ENCODE measurements at regions not wholly inside any gene's neighbourhood (a gene's known extent, or its start where the extent isn't known, plus 50 kb on each side); places are given as distances from the start of the nearest gene placed in this dataset.
"Not testable (repeated sequence)": the region's sequence is repeated elsewhere in the genome, so short reads cannot be mapped to it uniquely, and the experiment has no call there.

GRCh38 chr7:110529175-110529574 is 561.8 kb upstream of the LRRN3 start:
- DNase-seq = no peak

- no peak for DNase-seq
Measured at GRCh38 chr7:110531186-110531585, 559.7 kb upstream of the LRRN3 start.

GRCh38 chr7:110534241-110534931 is 556.5 kb upstream of the LRRN3 start:
- DNase-seq = no peak

GRCh38 chr7:110539216-110539615 is 551.7 kb upstream of the LRRN3 start:
- no peak for DNase-seq

- DNase-seq = no peak
Measured at GRCh38 chr7:110541962-110542361, 549.0 kb upstream of the LRRN3 start.

GRCh38 chr7:110544194-110544593 is 546.7 kb upstream of the LRRN3 start:
- no peak for DNase-seq

- no peak for DNase-seq
Measured at GRCh38 chr7:110548372-110548771, 542.6 kb upstream of the LRRN3 start.

DNA sequence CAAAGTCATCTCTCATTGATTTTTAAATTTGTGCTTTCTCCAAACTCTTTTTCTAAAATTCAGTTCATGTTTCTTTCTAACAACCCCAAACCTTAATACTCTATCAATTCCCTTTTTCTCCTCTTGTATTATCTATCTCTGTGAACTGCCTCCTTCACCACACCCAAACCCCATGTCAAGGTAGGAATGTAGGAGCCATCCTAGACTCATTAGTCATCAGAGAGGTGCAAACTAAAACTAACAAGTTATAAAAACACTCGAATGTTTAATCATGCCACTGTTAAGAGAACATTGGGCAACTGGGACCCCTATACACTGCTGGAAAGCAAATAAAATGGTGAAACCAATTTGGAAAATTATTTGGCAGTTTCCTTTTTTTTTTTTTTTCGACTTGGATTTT is 533.8 kb upstream of the LRRN3 start:
- no peak for DNase-seq

GRCh38 chr7:110563286-110563685 is 527.6 kb upstream of the LRRN3 start:
- DNase-seq = not testable (repeated sequence)

- no peak for DNase-seq
Measured at GRCh38 chr7:110564246-110564645, 526.7 kb upstream of the LRRN3 start.

DNA sequence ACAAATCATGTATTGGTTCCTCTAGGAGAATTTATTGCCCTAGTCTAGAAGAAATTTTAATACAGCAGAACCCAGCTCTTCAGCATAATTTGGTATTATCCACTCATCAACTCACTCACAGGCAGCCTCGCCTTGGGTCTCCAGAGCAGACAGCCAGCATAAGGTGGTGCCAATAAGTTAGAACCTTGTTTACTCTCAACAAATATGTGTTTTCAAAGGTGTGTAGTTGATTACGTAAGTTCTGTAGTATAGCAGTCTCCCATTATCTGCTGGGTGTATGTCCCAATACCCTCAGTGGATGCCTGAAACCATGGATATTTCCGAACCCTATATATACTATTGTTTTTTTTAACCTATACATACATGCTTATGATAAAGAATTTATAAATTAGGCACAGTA is 522.5 kb upstream of the LRRN3 start:
- DNase-seq = no peak

DNA sequence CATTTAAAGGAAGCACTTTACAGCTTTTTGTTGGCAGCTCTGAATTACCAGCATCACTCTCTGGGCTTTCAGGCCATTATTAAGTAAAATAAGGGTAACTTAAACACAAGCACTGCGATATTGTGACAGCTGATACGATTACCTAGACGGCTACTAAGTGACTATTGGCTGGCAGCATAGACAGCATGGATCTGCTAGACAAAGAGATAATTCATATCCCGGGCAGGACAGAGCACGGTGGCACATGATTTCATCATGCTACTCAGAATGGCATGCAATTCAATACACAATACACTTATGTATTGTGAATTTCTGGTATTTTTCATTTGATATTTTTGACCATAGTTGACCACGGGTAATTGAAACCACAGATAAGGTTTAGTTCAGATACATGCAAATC is 522.0 kb upstream of the LRRN3 start:
- no peak for DNase-seq

GRCh38 chr7:110569486-110570205 is 521.3 kb upstream of the LRRN3 start:
- no peak for DNase-seq

DNA sequence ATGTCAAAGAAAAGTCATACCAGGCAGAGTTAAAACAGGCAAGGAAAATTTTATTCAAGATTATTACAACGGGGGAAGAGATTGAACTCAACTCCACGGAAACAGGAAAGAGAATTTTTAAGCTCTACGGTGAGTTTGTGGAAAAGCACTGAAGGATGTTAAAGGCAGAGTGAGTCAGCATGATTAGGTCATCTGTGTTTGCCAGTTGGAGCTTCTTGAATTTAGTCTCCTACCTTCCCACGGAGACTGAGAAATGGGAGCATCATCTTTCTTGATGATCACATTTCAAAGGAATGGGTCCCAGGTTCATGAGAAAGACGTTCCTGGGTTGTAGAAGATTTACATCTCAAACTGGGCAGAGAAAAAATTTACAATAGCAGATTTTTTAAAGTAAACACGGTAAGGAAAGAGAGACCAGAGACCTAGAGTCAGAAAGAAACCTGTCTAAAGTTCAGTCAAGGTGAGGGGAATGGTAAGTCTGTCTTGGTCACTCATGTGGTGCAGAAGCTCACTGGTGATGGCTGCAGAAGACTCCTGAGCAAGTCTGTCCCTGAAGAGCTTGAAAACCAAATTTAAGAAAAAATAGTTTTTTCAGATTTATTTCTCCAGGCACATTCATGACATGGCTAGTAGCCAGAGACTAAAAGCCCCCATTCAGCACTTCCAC is 516.9 kb upstream of the LRRN3 start:
- DNase-seq = no peak

- no peak for DNase-seq
Measured at GRCh38 chr7:110587294-110587693, 503.6 kb upstream of the LRRN3 start.

DNA sequence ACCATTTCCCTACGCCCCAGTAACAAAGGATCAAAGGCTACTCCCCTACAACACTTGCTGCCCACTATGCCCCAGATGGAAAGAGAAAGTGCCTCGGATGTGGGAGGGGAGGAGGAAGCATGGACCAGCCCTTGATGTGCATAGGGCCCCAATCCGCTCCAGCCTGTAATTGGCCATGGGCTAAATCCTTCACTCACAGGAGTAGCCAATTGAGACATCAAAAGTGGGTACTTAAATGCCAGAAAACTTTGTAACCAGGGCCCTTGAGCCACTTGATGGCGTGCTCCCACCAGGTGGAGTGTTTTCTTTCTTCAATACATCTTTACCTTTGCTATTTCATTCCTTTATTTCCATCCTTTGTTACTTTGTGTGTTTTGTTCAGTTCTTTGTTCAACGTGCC is 500.5 kb upstream of the LRRN3 start:
- no peak for DNase-seq

GRCh38 chr7:110591341-110591740 is 499.6 kb upstream of the LRRN3 start:
- DNase-seq = no peak

- no peak for DNase-seq
Measured at GRCh38 chr7:110592557-110592956, 498.4 kb upstream of the LRRN3 start.

- DNase-seq = no peak
Measured at GRCh38 chr7:110593355-110593754, 497.6 kb upstream of the LRRN3 start.

GRCh38 chr7:110595694-110596093 is 495.2 kb upstream of the LRRN3 start:
- DNase-seq = no peak

DNA sequence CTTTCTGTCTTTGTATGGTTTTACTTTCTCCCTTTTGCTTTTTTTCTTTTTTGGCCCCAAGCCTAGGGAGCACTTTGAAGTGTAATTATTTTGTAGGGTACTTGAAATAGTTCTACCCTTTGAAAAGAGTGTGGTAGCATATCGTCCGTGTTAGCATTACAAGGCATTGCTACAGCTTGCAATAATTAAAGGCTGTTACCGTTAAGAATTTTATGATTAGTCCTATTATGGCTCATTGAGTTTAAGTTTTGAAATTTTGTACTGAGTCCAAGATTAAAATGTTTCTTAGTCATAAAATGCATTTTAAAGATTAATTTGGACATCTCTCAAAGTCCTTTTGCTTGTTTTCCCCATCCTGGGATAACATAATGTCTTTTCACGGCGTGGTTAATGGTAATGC is 490.0 kb upstream of the LRRN3 start:
- no peak for DNase-seq

DNA sequence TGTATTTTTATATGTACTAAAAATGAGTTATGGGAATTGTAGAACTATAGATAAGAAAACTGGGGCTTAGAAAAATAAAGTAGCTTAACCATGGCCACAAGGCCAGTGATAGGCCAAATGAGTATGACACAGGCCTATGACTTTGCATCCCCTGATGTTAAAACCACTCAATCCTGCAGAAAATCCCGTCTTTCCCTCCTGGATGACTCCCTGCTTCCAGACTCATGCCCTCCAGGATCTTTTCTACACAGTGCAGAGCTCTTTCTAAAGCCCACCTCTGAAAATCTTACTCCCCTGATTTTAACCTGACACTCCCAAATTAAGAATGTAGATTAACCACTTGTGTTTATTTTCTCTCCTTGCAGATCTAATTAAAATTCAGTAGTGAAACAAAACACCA is 489.2 kb upstream of the LRRN3 start:
- DNase-seq = no peak

DNA sequence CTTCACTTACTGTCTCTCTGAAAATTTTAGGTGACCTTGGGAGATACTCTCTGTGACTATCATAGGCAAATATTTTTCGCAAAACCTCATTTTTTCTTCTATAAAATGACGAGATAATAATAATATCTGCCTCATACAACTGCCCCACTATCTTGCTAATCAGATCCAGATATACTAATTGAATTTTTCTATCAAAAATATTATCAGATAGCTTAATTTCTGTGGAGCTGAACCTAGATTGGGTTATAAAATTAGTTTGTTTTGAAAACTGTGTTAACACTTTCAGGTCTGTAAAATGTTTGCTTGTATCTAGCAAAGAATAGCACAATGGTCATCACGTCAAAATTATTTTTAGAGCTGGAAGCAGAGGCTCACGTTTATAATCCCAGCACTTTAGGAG is 486.7 kb upstream of the LRRN3 start:
- no peak for DNase-seq

DNA sequence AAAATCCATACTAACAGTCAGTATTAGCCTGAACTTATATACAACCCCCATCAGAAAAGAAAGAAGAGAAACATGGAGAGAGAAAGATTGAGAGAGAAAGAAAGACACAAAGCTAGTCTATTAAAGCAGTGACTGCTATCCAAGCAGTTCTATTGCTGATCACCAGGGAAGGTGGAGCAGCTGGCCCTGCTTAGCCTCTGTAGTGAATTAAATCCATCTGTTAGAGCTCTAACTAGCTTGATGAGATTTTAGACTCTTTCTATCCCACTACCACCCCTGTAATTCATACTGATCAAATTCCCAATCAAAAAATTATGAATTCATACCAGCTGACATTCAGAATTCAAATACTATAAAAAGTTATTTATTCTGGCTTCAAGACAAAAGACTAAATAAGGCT is 486.0 kb upstream of the LRRN3 start:
- no peak for DNase-seq
